Muscle of leg (tissue), 3 donors: ENCODE measurements at regions not wholly inside any gene's neighbourhood (a gene's known extent, or its start where the extent isn't known, plus 50 kb on each side); places are given as distances from the start of the nearest gene placed in this dataset.

Experiments
- DNase-seq: peaks from one replicate; pipeline ENCODE4 v3.0.0; 2013
- H3K27ac ChIP-seq: one replicate; pipeline ENCODE4 v1.5.1; 2013; ENCODE audit warnings: mild to moderate bottlenecking, low read length, control low read depth
- H3K27me3 ChIP-seq: one replicate; pipeline ENCODE4 v1.6.1; 2013; ENCODE audit warnings: low read length; ENCODE audit not compliant: control insufficient read depth, insufficient read depth
- H3K36me3 ChIP-seq: one replicate; pipeline ENCODE4 v1.6.1; 2013; ENCODE audit warnings: low read length; ENCODE audit not compliant: control insufficient read depth, insufficient read depth
- H3K4me1 ChIP-seq: one replicate; pipeline ENCODE4 v1.6.1; 2013; ENCODE audit warnings: low read length; ENCODE audit not compliant: control insufficient read depth, insufficient read depth
- H3K4me3 ChIP-seq: one replicate; pipeline ENCODE4 v1.5.1; 2013; ENCODE audit warnings: low read length, control low read depth
- H3K9me3 ChIP-seq: replicated peaks from 2 replicates; pipeline ENCODE4 v1.6.1; 2013; ENCODE audit warnings: low read depth, low read length; ENCODE audit not compliant: control insufficient read depth
- WGBS: methylation state at CpG from one replicate; pipeline ENCODE4 v1.1.5; 2013; ENCODE audit warnings: missing lambda C conversion rate; ENCODE audit not compliant: insufficient coverage; 5-methylcytosine and 5-hydroxymethylcytosine counted together

GRCh38 chr12:24134092-24134491, 184.6 kb upstream of the SOX5 start:
- DNase-seq: no peak
- H3K36me3 ChIP-seq: no peaks in the 10 kb centered on the region
- no peaks in the 10 kb centered on the region for H3K4me1 ChIP-seq
- no peak overlapping the region for H3K27ac ChIP-seq
- no peak overlapping the region for H3K4me3 ChIP-seq
- no peaks in the 10 kb centered on the region for H3K27me3 ChIP-seq
- H3K9me3 ChIP-seq: no peaks in the 10 kb centered on the region

GRCh38 chr12:24133384-24133783, 183.9 kb upstream of the SOX5 start:
- WGBS: 35% methylated on average over 2 of the region's 4 CpGs
- Histone ChIP-seq H3K9me3 (no peaks in the 10 kb centered on the region), H3K4me1 (no peaks in the 10 kb centered on the region), H3K27ac (no peak overlapping the region), H3K4me3 (no peak overlapping the region), H3K36me3 (no peaks in the 10 kb centered on the region), H3K27me3 (no peaks in the 10 kb centered on the region)
- DNase-seq: no peak

- H3K27ac ChIP-seq: no peak overlapping the region
- no peaks in the 10 kb centered on the region for H3K4me1 ChIP-seq
Measured at GRCh38 chr12:24127919-24128721, 178.7 kb upstream of the SOX5 start.

GRCh38 chr12:24125280-24125679, 175.8 kb upstream of the SOX5 start:
- Histone ChIP-seq H3K36me3 (no peaks in the 10 kb centered on the region), H3K9me3 (no peaks in the 10 kb centered on the region), H3K27ac (no peak overlapping the region), H3K4me1 (no peaks in the 10 kb centered on the region), H3K27me3 (no peaks in the 10 kb centered on the region), H3K4me3 (no peak overlapping the region)
- DNase-seq: no peak
- no CpG with 5 or more reads among the region's 4 CpGs for WGBS

More at GRCh38 chr12:24127919-24128721, 178.7 kb upstream of the SOX5 start:
- Histone ChIP-seq H3K9me3 (no peaks in the 10 kb centered on the region), H3K36me3 (no peaks in the 10 kb centered on the region), H3K27me3 (no peaks in the 10 kb centered on the region), H3K4me3 (no peak overlapping the region)
- DNase-seq: no peak
- WGBS: 72% methylated on average over 6 of the region's 9 CpGs

GRCh38 chr12:24121911-24122310, 172.4 kb upstream of the SOX5 start:
- Histone ChIP-seq H3K27ac (no peak overlapping the region), H3K9me3 (no peaks in the 10 kb centered on the region), H3K4me1 (no peaks in the 10 kb centered on the region), H3K36me3 (no peaks in the 10 kb centered on the region), H3K27me3 (no peaks in the 10 kb centered on the region), H3K4me3 (no peak overlapping the region)
- no peak for DNase-seq
- 65% methylated on average over 3 of the region's 4 CpGs for WGBS

GRCh38 chr12:24118668-24119067, 169.2 kb upstream of the SOX5 start:
- Histone ChIP-seq H3K9me3 (no peaks in the 10 kb centered on the region), H3K4me1 (no peaks in the 10 kb centered on the region), H3K36me3 (no peaks in the 10 kb centered on the region), H3K4me3 (no peak overlapping the region), H3K27ac (no peak overlapping the region), H3K27me3 (no peaks in the 10 kb centered on the region)
- no CpG with 5 or more reads among the region's 1 CpG for WGBS
- DNase-seq: peak; percentile 10

- Histone ChIP-seq H3K27me3 (no peaks in the 10 kb centered on the region), H3K4me3 (no peak overlapping the region), H3K9me3 (no peaks in the 10 kb centered on the region), H3K27ac (no peak overlapping the region), H3K4me1 (no peaks in the 10 kb centered on the region), H3K36me3 (no peaks in the 10 kb centered on the region)
- no CpG with 5 or more reads among the region's 1 CpG for WGBS
- no peak for DNase-seq
Measured at GRCh38 chr12:24116548-24116947, 167.1 kb upstream of the SOX5 start.

- no peak for DNase-seq
- no peak overlapping the region for H3K4me3 ChIP-seq
- no CpG with 5 or more reads among the region's 2 CpGs for WGBS
Measured at GRCh38 chr12:24113701-24114100, 164.2 kb upstream of the SOX5 start.

GRCh38 chr12:24111616-24112015, 162.1 kb upstream of the SOX5 start:
- Histone ChIP-seq H3K36me3 (no peaks in the 10 kb centered on the region), H3K4me3 (no peak overlapping the region), H3K27me3 (no peaks in the 10 kb centered on the region), H3K9me3 (no peaks in the 10 kb centered on the region), H3K27ac (no peak overlapping the region), H3K4me1 (no peaks in the 10 kb centered on the region)
- no CpG with 5 or more reads among the region's 2 CpGs for WGBS
- DNase-seq: no peak

More at GRCh38 chr12:24113701-24114100, 164.2 kb upstream of the SOX5 start:
- no peaks in the 10 kb centered on the region for H3K9me3 ChIP-seq
- no peak overlapping the region for H3K27ac ChIP-seq
- H3K27me3 ChIP-seq: no peaks in the 10 kb centered on the region
- H3K4me1 ChIP-seq: no peaks in the 10 kb centered on the region
- no peaks in the 10 kb centered on the region for H3K36me3 ChIP-seq

- Histone ChIP-seq H3K27ac (no peak overlapping the region), H3K27me3 (no peaks in the 10 kb centered on the region), H3K9me3 (no peaks in the 10 kb centered on the region), H3K4me1 (no peaks in the 10 kb centered on the region), H3K4me3 (no peak overlapping the region), H3K36me3 (no peaks in the 10 kb centered on the region)
- DNase-seq: no peak
- 100% methylated on average over 1 of the region's 1 CpG for WGBS
Measured at GRCh38 chr12:24111086-24111485, 161.6 kb upstream of the SOX5 start.
